Tibial nerve (tissue), 4 donors: ENCODE measurements at regions not wholly inside any gene's neighbourhood (a gene's known extent, or its start where the extent isn't known, plus 50 kb on each side); places are given as distances from the start of the nearest gene placed in this dataset.
"Not testable (repeated sequence)": the region's sequence is repeated elsewhere in the genome, so short reads cannot be mapped to it uniquely, and the experiment has no call there.

Source experiments
- EP300 ChIP-seq, 2 donors: sonication (generic); formaldehyde crosslinking; IDR thresholded peaks; one replicate each; pipeline ENCODE4 v1.6.1; 2017; ENCODE audit warnings: antibody characterized with exemption in 2 of 2, mild to moderate bottlenecking in 1 of 2
- TF ChIP-seq, protein P1 (sequence below), 5 experiments: fragments of 200-600 bp in 3 of 5; fragments of 450-650 bp in 2 of 5; sonication (generic) in 3 of 5; IDR thresholded peaks; one replicate each; pipeline ENCODE4 v1.5.1; 2016 to 2019; ENCODE audit warnings: antibody characterized with exemption in 5 of 5, mild to moderate bottlenecking in 3 of 5, moderate library complexity in 2 of 5

DNA sequence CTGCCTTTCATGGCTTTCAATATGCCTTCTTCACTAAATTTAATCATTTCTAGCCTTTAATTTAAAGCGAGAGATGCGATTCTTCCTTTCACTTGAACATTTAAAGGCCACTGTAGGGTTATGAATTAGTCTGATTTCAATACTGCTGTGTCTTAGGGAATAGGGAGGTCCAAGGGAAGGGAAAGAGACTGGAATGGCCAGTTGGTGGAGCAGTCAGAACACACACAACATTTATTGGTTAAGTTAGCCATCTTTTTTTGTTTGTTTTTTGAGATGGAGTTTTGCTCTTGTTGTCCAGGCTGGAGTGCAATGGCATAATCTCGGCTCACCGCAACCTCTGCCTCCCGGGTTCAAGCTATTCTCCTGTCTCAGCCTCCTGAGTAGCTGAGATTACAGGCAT, 662.5 kb upstream of the LUZP2 start:
- TF ChIP-seq, protein P1, sequence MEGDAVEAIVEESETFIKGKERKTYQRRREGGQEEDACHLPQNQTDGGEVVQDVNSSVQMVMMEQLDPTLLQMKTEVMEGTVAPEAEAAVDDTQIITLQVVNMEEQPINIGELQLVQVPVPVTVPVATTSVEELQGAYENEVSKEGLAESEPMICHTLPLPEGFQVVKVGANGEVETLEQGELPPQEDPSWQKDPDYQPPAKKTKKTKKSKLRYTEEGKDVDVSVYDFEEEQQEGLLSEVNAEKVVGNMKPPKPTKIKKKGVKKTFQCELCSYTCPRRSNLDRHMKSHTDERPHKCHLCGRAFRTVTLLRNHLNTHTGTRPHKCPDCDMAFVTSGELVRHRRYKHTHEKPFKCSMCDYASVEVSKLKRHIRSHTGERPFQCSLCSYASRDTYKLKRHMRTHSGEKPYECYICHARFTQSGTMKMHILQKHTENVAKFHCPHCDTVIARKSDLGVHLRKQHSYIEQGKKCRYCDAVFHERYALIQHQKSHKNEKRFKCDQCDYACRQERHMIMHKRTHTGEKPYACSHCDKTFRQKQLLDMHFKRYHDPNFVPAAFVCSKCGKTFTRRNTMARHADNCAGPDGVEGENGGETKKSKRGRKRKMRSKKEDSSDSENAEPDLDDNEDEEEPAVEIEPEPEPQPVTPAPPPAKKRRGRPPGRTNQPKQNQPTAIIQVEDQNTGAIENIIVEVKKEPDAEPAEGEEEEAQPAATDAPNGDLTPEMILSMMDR (IDR thresholded peaks at IDR 0.05), result not testable (repeated sequence)
- TF ChIP-seq EP300 (IDR thresholded peaks at IDR 0.05), result not testable (repeated sequence)
